HepG2 (cell line): ENCODE measurements at regions not wholly inside any gene's neighbourhood (a gene's known extent, or its start where the extent isn't known, plus 50 kb on each side); places are given as distances from the start of the nearest gene placed in this dataset.

Experiments used
- EP300 ChIP-seq, 3 experiments: sonication (generic) in 1 of 3; formaldehyde crosslinking in 1 of 3; IDR thresholded peaks; 2 replicates each; pipeline versions ENCODE4 v1.5.1 to v1.6.1; 2011 to 2020; ENCODE audit warnings: low read depth in 2 of 3, low read length in 2 of 3, borderline replicate concordance in 1 of 3, improper control_type of control experiment in 1 of 3, mild to moderate bottlenecking in 1 of 3, missing genetic modification reagents in 1 of 3, moderate library complexity in 1 of 3
- HMG20A ChIP-seq: IDR thresholded peaks from 2 replicates; pipeline ENCODE4 v1.6.1; 2016; ENCODE audit warnings: borderline replicate concordance
- NPAS2 ChIP-seq: sonication (generic); formaldehyde crosslinking; IDR thresholded peaks from 2 replicates; pipeline ENCODE4 v1.8.0; 2022; ENCODE audit warnings: mild to moderate bottlenecking, missing genetic modification reagents, borderline replicate concordance
- RNF2 ChIP-seq: fragments of 450-650 bp; conservative IDR thresholded peaks from 2 replicates; pipeline ENCODE4 v1.6.1; 2016; ENCODE audit warnings: low read depth
- SCMH1 ChIP-seq: sonication (generic); formaldehyde crosslinking; IDR thresholded peaks from 2 replicates; pipeline ENCODE4 v1.9.0; 2021; ENCODE audit warnings: missing genetic modification reagents, mild to moderate bottlenecking, borderline replicate concordance
- TCF7L2 ChIP-seq: IDR thresholded peaks from 2 replicates; pipeline ENCODE4 v1.6.1; 2011; ENCODE audit warnings: mild to moderate bottlenecking, low read depth, low read length, moderate library complexity
- ZSCAN20 ChIP-seq: sonication (generic); formaldehyde crosslinking; IDR thresholded peaks from 2 replicates; pipeline ENCODE4 v1.4.0; 2020; ENCODE audit warnings: missing genetic modification reagents, mild to moderate bottlenecking, borderline replicate concordance
- TF ChIP-seq, protein P1 (sequence below): sonication (generic); formaldehyde crosslinking; IDR thresholded peaks from 2 replicates; pipeline ENCODE4 v1.4.0; 2020; ENCODE audit warnings: missing genetic modification reagents, borderline replicate concordance
- TF ChIP-seq, protein P2 (sequence below): sonication (generic); formaldehyde crosslinking; IDR thresholded peaks from 2 replicates; pipeline ENCODE4 v1.4.0; 2020; ENCODE audit warnings: missing genetic modification reagents
- TF ChIP-seq, protein P3 (sequence below): IDR thresholded peaks from 2 replicates; pipeline ENCODE4 v1.6.1; 2012; ENCODE audit warnings: low read length, improper control_type of control experiment
- TF ChIP-seq, protein P4 (sequence below): IDR thresholded peaks from 2 replicates; pipeline ENCODE4 v1.6.1; 2012; ENCODE audit warnings: inconsistent platforms
- TF ChIP-seq, protein P5 (sequence below): sonication (generic); formaldehyde crosslinking; IDR thresholded peaks from 2 replicates; pipeline ENCODE4 v1.5.0; 2020; ENCODE audit warnings: mild to moderate bottlenecking, missing genetic modification reagents, moderate library complexity

DNA sequence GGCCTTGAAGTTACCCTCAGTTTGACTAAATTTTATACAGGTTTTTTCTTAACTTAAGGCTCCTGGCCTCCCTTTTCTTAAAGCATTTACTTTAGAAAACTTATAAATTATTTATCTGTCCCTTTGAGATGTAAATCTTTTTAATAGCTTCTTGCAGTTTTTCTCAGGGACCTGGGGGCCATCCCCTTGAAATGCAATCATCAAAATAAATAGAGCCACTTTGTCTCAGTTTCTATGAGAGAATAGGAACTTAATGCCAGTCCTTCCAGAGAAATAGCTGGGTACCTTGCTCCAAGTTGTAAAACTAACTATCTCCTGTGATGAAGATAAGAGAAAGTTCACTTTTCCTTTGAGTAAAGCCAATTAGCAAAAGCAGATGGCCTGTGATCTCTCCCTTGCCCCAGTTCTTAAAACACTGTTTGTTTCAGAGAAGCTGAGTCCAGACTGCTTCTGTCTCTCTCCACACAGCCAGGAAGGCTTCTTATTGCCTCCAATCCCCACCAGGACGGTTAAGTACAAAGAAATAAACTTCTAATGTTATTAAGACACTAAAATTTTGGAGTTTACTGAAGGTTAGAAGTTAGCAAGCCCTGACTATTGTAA is 913.1 kb downstream of the OLFM4 start:
- TF ChIP-seq, protein P1, sequence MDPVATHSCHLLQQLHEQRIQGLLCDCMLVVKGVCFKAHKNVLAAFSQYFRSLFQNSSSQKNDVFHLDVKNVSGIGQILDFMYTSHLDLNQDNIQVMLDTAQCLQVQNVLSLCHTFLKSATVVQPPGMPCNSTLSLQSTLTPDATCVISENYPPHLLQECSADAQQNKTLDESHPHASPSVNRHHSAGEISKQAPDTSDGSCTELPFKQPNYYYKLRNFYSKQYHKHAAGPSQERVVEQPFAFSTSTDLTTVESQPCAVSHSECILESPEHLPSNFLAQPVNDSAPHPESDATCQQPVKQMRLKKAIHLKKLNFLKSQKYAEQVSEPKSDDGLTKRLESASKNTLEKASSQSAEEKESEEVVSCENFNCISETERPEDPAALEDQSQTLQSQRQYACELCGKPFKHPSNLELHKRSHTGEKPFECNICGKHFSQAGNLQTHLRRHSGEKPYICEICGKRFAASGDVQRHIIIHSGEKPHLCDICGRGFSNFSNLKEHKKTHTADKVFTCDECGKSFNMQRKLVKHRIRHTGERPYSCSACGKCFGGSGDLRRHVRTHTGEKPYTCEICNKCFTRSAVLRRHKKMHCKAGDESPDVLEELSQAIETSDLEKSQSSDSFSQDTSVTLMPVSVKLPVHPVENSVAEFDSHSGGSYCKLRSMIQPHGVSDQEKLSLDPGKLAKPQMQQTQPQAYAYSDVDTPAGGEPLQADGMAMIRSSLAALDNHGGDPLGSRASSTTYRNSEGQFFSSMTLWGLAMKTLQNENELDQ (CRISPR knock-in tag) = no peak
- TF ChIP-seq RNF2 (no peak), HMG20A (CRISPR knock-in tag) (no peak), EP300 (IDR thresholded peaks at IDR 0.05; ENCODE audit: low read depth in 2 of 2, low read length in 2 of 2) (no peak), EP300 (CRISPR knock-in tag; IDR thresholded peaks at IDR 0.05; ENCODE audit: borderline replicate concordance) (no peak), ZSCAN20 (no peak), TCF7L2 (no peak), SCMH1 (CRISPR knock-in tag) (no peak), NPAS2 (CRISPR knock-in tag) (no peak)
- TF ChIP-seq, protein P2, sequence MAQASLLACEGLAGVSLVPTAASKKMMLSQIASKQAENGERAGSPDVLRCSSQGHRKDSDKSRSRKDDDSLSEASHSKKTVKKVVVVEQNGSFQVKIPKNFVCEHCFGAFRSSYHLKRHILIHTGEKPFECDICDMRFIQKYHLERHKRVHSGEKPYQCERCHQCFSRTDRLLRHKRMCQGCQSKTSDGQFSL (CRISPR knock-in tag) = no peak
- TF ChIP-seq, protein P3, sequence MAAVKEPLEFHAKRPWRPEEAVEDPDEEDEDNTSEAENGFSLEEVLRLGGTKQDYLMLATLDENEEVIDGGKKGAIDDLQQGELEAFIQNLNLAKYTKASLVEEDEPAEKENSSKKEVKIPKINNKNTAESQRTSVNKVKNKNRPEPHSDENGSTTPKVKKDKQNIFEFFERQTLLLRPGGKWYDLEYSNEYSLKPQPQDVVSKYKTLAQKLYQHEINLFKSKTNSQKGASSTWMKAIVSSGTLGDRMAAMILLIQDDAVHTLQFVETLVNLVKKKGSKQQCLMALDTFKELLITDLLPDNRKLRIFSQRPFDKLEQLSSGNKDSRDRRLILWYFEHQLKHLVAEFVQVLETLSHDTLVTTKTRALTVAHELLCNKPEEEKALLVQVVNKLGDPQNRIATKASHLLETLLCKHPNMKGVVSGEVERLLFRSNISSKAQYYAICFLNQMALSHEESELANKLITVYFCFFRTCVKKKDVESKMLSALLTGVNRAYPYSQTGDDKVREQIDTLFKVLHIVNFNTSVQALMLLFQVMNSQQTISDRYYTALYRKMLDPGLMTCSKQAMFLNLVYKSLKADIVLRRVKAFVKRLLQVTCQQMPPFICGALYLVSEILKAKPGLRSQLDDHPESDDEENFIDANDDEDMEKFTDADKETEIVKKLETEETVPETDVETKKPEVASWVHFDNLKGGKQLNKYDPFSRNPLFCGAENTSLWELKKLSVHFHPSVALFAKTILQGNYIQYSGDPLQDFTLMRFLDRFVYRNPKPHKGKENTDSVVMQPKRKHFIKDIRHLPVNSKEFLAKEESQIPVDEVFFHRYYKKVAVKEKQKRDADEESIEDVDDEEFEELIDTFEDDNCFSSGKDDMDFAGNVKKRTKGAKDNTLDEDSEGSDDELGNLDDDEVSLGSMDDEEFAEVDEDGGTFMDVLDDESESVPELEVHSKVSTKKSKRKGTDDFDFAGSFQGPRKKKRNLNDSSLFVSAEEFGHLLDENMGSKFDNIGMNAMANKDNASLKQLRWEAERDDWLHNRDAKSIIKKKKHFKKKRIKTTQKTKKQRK = no peak
- TF ChIP-seq, protein P4, sequence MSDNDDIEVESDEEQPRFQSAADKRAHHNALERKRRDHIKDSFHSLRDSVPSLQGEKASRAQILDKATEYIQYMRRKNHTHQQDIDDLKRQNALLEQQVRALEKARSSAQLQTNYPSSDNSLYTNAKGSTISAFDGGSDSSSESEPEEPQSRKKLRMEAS = no peak
- TF ChIP-seq, protein P5, sequence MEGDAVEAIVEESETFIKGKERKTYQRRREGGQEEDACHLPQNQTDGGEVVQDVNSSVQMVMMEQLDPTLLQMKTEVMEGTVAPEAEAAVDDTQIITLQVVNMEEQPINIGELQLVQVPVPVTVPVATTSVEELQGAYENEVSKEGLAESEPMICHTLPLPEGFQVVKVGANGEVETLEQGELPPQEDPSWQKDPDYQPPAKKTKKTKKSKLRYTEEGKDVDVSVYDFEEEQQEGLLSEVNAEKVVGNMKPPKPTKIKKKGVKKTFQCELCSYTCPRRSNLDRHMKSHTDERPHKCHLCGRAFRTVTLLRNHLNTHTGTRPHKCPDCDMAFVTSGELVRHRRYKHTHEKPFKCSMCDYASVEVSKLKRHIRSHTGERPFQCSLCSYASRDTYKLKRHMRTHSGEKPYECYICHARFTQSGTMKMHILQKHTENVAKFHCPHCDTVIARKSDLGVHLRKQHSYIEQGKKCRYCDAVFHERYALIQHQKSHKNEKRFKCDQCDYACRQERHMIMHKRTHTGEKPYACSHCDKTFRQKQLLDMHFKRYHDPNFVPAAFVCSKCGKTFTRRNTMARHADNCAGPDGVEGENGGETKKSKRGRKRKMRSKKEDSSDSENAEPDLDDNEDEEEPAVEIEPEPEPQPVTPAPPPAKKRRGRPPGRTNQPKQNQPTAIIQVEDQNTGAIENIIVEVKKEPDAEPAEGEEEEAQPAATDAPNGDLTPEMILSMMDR (CRISPR knock-in tag) = no peak
